Vagina (tissue), 2 donors: ENCODE measurements at regions not wholly inside any gene's neighbourhood (a gene's known extent, or its start where the extent isn't known, plus 50 kb on each side); places are given as distances from the start of the nearest gene placed in this dataset.

Experiments used
- POLR2A ChIP-seq, 2 donors: fragments of 450-650 bp; IDR thresholded peaks; one replicate each; pipeline ENCODE4 v1.6.1; 2017; ENCODE audit warnings: antibody characterized with exemption in 2 of 2, mild to moderate bottlenecking in 2 of 2, moderate library complexity in 2 of 2
- TF ChIP-seq, protein P1 (sequence below), 3 experiments: fragments of 450-650 bp in 2 of 3; fragments of 200-600 bp in 1 of 3; sonication (generic) in 1 of 3; IDR thresholded peaks; one replicate each; pipeline ENCODE4 v1.5.1; 2017 to 2019; ENCODE audit warnings: antibody characterized with exemption in 3 of 3, mild to moderate bottlenecking in 2 of 3, moderate library complexity in 2 of 3

DNA sequence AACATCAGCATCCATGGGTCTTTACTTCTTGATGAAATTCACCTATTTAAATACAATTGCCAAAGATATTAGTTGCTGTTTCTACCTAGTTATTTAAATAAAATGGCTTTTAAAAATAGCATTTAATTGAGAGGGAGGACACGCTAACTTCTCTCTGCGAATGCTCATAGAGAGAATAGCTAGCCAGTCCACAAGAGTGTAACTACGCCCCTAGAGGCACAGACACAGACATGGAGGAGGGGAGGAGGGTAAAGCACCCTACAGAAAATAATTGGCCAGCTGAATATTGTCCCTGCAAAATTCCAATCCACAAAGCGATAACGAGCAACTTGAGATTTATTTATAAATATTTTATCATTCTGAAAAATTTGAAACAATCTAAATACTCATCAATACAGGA, 97.0 kb upstream of the PAPOLG start:
- TF ChIP-seq, protein P1, sequence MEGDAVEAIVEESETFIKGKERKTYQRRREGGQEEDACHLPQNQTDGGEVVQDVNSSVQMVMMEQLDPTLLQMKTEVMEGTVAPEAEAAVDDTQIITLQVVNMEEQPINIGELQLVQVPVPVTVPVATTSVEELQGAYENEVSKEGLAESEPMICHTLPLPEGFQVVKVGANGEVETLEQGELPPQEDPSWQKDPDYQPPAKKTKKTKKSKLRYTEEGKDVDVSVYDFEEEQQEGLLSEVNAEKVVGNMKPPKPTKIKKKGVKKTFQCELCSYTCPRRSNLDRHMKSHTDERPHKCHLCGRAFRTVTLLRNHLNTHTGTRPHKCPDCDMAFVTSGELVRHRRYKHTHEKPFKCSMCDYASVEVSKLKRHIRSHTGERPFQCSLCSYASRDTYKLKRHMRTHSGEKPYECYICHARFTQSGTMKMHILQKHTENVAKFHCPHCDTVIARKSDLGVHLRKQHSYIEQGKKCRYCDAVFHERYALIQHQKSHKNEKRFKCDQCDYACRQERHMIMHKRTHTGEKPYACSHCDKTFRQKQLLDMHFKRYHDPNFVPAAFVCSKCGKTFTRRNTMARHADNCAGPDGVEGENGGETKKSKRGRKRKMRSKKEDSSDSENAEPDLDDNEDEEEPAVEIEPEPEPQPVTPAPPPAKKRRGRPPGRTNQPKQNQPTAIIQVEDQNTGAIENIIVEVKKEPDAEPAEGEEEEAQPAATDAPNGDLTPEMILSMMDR (IDR thresholded peaks at IDR 0.05): no peak
- TF ChIP-seq POLR2A (IDR thresholded peaks at IDR 0.05): no peak
